ENCODE measurements at regions not wholly inside any gene's neighbourhood (a gene's known extent, or its start where the extent isn't known, plus 50 kb on each side); places are given as distances from the start of the nearest gene placed in this dataset.

- Mint-ChIP-seq H3K4me1 (peaks cover 52% of the 10 kb centered on the region), H3K27ac (ENCODE audit: unreplicated experiment) (peak overlapping the region; percentile 94), H3K4me3 (peak overlapping the region; percentile 92), H3K27me3 (ENCODE audit: low read depth) (peaks cover 96% of the 10 kb centered on the region), H3K9me3 (no peaks in the 10 kb centered on the region), H3K36me3 (ENCODE audit: low read depth) (no peaks in the 10 kb centered on the region)
- no peak for TF ChIP-seq CTCF (conservative IDR thresholded peaks at IDR 0.05)
- DNase-seq (ENCODE audit: low read depth, low spot score), result no peak
Observed at GRCh38 chr20:56924292-56925081, 295.4 kb downstream of the TFAP2C start.

- peaks cover 58% of the 10 kb centered on the region for H3K4me1 Mint-ChIP-seq
Observed at GRCh38 chr20:56925082-56925830, 296.1 kb downstream of the TFAP2C start.

GRCh38 chr20:56925831-56926170 lies 296.7 kb downstream of the TFAP2C start:
- TF ChIP-seq CTCF (conservative IDR thresholded peaks at IDR 0.05), result no peak
- DNase-seq (ENCODE audit: low read depth, low spot score), result no peak
- peak overlapping the region; percentile 96 for H3K27ac Mint-ChIP-seq (ENCODE audit: unreplicated experiment)
- peak overlapping the region; percentile 85 for H3K4me3 Mint-ChIP-seq
- peaks cover 98% of the 10 kb centered on the region for H3K27me3 Mint-ChIP-seq (ENCODE audit: low read depth)
- no peaks in the 10 kb centered on the region for H3K9me3 Mint-ChIP-seq
- H3K4me1 Mint-ChIP-seq, result peaks cover 58% of the 10 kb centered on the region
- no peaks in the 10 kb centered on the region for H3K36me3 Mint-ChIP-seq (ENCODE audit: low read depth)

More at GRCh38 chr20:56925082-56925830, 296.1 kb downstream of the TFAP2C start:
- H3K36me3 Mint-ChIP-seq (ENCODE audit: low read depth), result no peaks in the 10 kb centered on the region
- H3K4me3 Mint-ChIP-seq, result peak overlapping the region; percentile 92
- H3K27me3 Mint-ChIP-seq (ENCODE audit: low read depth), result peaks cover 98% of the 10 kb centered on the region
- DNase-seq (ENCODE audit: low read depth, low spot score), result peak; percentile 94
- no peaks in the 10 kb centered on the region for H3K9me3 Mint-ChIP-seq
- no peak for TF ChIP-seq CTCF (conservative IDR thresholded peaks at IDR 0.05)
- peak overlapping the region; percentile 96 for H3K27ac Mint-ChIP-seq (ENCODE audit: unreplicated experiment)

- peaks cover 98% of the 10 kb centered on the region for H3K27me3 Mint-ChIP-seq (ENCODE audit: low read depth)
- peak overlapping the region; percentile 85 for H3K4me3 Mint-ChIP-seq
Observed at GRCh38 chr20:56926501-56926900, 297.4 kb downstream of the TFAP2C start.

GRCh38 chr20:56927127-56927526 lies 298.0 kb downstream of the TFAP2C start:
- Mint-ChIP-seq H3K27ac (ENCODE audit: unreplicated experiment) (no peak overlapping the region), H3K36me3 (ENCODE audit: low read depth) (no peaks in the 10 kb centered on the region), H3K9me3 (no peaks in the 10 kb centered on the region), H3K4me3 (peak overlapping the region; percentile 12), H3K27me3 (ENCODE audit: low read depth) (peaks cover 98% of the 10 kb centered on the region), H3K4me1 (peaks cover 65% of the 10 kb centered on the region)
- no peak for DNase-seq (ENCODE audit: low read depth, low spot score)
- TF ChIP-seq CTCF (conservative IDR thresholded peaks at IDR 0.05), result no peak

More at GRCh38 chr20:56926501-56926900, 297.4 kb downstream of the TFAP2C start:
- H3K36me3 Mint-ChIP-seq (ENCODE audit: low read depth), result no peaks in the 10 kb centered on the region
- H3K9me3 Mint-ChIP-seq, result no peaks in the 10 kb centered on the region
- peaks cover 60% of the 10 kb centered on the region for H3K4me1 Mint-ChIP-seq
- peak overlapping the region; percentile 65 for H3K27ac Mint-ChIP-seq (ENCODE audit: unreplicated experiment)
- DNase-seq (ENCODE audit: low read depth, low spot score), result no peak
- TF ChIP-seq CTCF (conservative IDR thresholded peaks at IDR 0.05), result no peak
